ENCODE measurements at regions not wholly inside any gene's neighbourhood (a gene's known extent, or its start where the extent isn't known, plus 50 kb on each side); places are given as distances from the start of the nearest gene placed in this dataset.
A peak's percentile ranks its signal among the peaks of the same experiment; 100 is the strongest.

DNA sequence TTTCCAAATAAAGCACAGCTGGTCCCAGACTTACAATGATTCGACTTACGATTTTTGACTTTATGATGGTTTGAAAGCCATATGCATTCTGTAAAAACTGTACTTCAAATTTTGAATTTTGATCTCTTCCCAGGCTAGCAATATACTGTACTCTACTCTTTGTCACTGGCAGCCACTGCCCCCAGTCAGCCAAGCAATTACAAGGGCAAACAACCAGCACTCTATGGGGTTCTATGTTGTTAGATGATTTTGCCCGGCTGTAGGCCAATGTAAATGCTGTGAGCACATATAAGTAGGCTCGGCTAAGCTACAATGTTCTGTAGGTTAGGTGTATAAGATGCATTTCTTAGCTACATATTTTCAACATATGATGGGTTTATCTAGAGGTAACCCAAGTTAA is 217.3 kb downstream of the RAB38 start:
- CTCF ChIA-PET: no interaction called here
- Histone ChIP-seq H3K27me3 (replicated peaks in 2 of 5; ENCODE audit: control insufficient read depth in 4 of 5, insufficient read depth in 5 of 5, low read length in 4 of 5) (no peaks in the 10 kb centered on the region), H3K27ac (ENCODE audit: insufficient read depth in 1 of 2, low read depth in 1 of 2, low read length in 2 of 2, poor library complexity in 1 of 2, severe bottlenecking in 2 of 2) (no peak overlapping the region), H3K36me3 (ENCODE audit: control insufficient read depth in 4 of 4, insufficient read depth in 4 of 4, low read length in 3 of 4) (no peaks in the 10 kb centered on the region), H3K4me3 (ENCODE audit: control insufficient read depth in 1 of 7, extremely low read depth in 1 of 7, insufficient read depth in 4 of 7, low read depth in 2 of 7, low read length in 6 of 7) (no peak overlapping the region), H3K4me1 (ENCODE audit: control extremely low read depth in 1 of 4, control insufficient read depth in 4 of 4, insufficient read depth in 4 of 4, low read length in 3 of 4) (peaks cover 2 to 14% (median 10%) of the 10 kb centered on the region in 4 experiments), H3K9me3 (ENCODE audit: control extremely low read depth in 1 of 5, control insufficient read depth in 4 of 5, insufficient read depth in 2 of 5, low read depth in 1 of 5, low read length in 4 of 5) (no peaks in the 10 kb centered on the region)
- no peak for DNase-seq
- POLR2A ChIA-PET: no interaction called here
- 100% methylated on average over 2 of the region's 4 CpGs for WGBS (ENCODE audit: insufficient coverage)

- no peaks in the 10 kb centered on the region for H3K9me3 ChIP-seq (ENCODE audit: control extremely low read depth in 1 of 5, control insufficient read depth in 4 of 5, insufficient read depth in 2 of 5, low read depth in 1 of 5, low read length in 4 of 5)
- H3K4me3 ChIP-seq (ENCODE audit: control insufficient read depth in 1 of 7, extremely low read depth in 1 of 7, insufficient read depth in 4 of 7, low read depth in 2 of 7, low read length in 6 of 7): peak overlapping the region in 2 of 7 experiments; percentile 20 to 49
- H3K4me1 ChIP-seq (ENCODE audit: control extremely low read depth in 1 of 4, control insufficient read depth in 4 of 4, insufficient read depth in 4 of 4, low read length in 3 of 4): peaks cover 2 to 14% (median 10%) of the 10 kb centered on the region in 4 experiments
- no peak overlapping the region for H3K27ac ChIP-seq (ENCODE audit: insufficient read depth in 1 of 2, low read depth in 1 of 2, low read length in 2 of 2, poor library complexity in 1 of 2, severe bottlenecking in 2 of 2)
- WGBS (ENCODE audit: insufficient coverage): 0% methylated on average over 1 of the region's 4 CpGs
- POLR2A ChIA-PET: no interaction called here
- CTCF ChIA-PET: interaction anchor here (2.1 kb wide), 1 partner anchor 62 kb away, joined by 5 read pairs; no protein-coding TSS in a partner anchor
- DNase-seq: peak; percentile 42 to 70 (median 53)
- H3K27me3 ChIP-seq (replicated peaks in 2 of 5; ENCODE audit: control insufficient read depth in 4 of 5, insufficient read depth in 5 of 5, low read length in 4 of 5): no peaks in the 10 kb centered on the region
- no peaks in the 10 kb centered on the region for H3K36me3 ChIP-seq (ENCODE audit: control insufficient read depth in 4 of 4, insufficient read depth in 4 of 4, low read length in 3 of 4)
Observed at GRCh38 chr11:87954476-87954875, 220.8 kb downstream of the RAB38 start.

DNA sequence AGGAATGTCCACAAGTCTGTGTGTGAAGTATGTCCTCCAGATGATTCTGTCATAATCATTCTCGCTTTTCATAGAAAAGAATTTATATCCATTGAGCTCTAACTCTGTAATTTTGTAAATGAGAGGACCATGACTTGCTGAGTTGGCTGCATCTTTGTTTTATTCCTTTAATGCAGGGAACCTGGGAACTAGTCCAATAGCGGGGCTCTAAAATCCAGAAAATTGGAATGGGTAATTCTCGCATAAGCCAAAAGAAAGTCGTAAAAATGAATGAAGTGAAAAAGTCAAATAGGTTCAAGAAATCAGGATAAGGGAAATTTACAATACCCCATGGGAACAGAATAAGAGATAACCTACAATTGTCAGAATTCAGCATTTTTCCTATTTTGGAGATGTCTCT is 232.5 kb downstream of the RAB38 start:
- Histone ChIP-seq H3K27me3 (replicated peaks in 2 of 5; ENCODE audit: control insufficient read depth in 4 of 5, insufficient read depth in 5 of 5, low read length in 4 of 5) (no peaks in the 10 kb centered on the region), H3K36me3 (ENCODE audit: control insufficient read depth in 4 of 4, insufficient read depth in 4 of 4, low read length in 3 of 4) (no peaks in the 10 kb centered on the region), H3K27ac (ENCODE audit: insufficient read depth in 1 of 2, low read depth in 1 of 2, low read length in 2 of 2, poor library complexity in 1 of 2, severe bottlenecking in 2 of 2) (no peak overlapping the region), H3K4me3 (ENCODE audit: control insufficient read depth in 1 of 7, extremely low read depth in 1 of 7, insufficient read depth in 4 of 7, low read depth in 2 of 7, low read length in 6 of 7) (no peak overlapping the region), H3K4me1 (ENCODE audit: control extremely low read depth in 1 of 4, control insufficient read depth in 4 of 4, insufficient read depth in 4 of 4, low read length in 3 of 4) (no peaks in the 10 kb centered on the region), H3K9me3 (ENCODE audit: control extremely low read depth in 1 of 5, control insufficient read depth in 4 of 5, insufficient read depth in 2 of 5, low read depth in 1 of 5, low read length in 4 of 5) (no peaks in the 10 kb centered on the region)
- ChIA-PET POLR2A (no interaction called here), CTCF (no interaction called here)
- WGBS (ENCODE audit: insufficient coverage): 100% methylated on average over 1 of the region's 4 CpGs
- no peak for DNase-seq

- ChIA-PET CTCF (no interaction called here), POLR2A (no interaction called here)
- no peaks in the 10 kb centered on the region for H3K4me1 ChIP-seq (ENCODE audit: control extremely low read depth in 1 of 4, control insufficient read depth in 4 of 4, insufficient read depth in 4 of 4, low read length in 3 of 4)
- WGBS (ENCODE audit: insufficient coverage): no CpG with 5 or more reads among the region's 2 CpGs
- H3K9me3 ChIP-seq (ENCODE audit: control extremely low read depth in 1 of 5, control insufficient read depth in 4 of 5, insufficient read depth in 2 of 5, low read depth in 1 of 5, low read length in 4 of 5): peaks cover 0 to 2% (median 0%) of the 10 kb centered on the region in 5 experiments
- no peaks in the 10 kb centered on the region for H3K27me3 ChIP-seq (replicated peaks in 2 of 5; ENCODE audit: control insufficient read depth in 4 of 5, insufficient read depth in 5 of 5, low read length in 4 of 5)
- H3K36me3 ChIP-seq (ENCODE audit: control insufficient read depth in 4 of 4, insufficient read depth in 4 of 4, low read length in 3 of 4): no peaks in the 10 kb centered on the region
- DNase-seq: no peak
- no peak overlapping the region for H3K4me3 ChIP-seq (ENCODE audit: control insufficient read depth in 1 of 7, extremely low read depth in 1 of 7, insufficient read depth in 4 of 7, low read depth in 2 of 7, low read length in 6 of 7)
- no peak overlapping the region for H3K27ac ChIP-seq (ENCODE audit: insufficient read depth in 1 of 2, low read depth in 1 of 2, low read length in 2 of 2, poor library complexity in 1 of 2, severe bottlenecking in 2 of 2)
Observed at GRCh38 chr11:87934182-87934581, 241.1 kb downstream of the RAB38 start.

GRCh38 chr11:87926250-87926970 is 248.8 kb downstream of the RAB38 start:
- no peak overlapping the region for H3K27ac ChIP-seq (ENCODE audit: insufficient read depth in 1 of 2, low read depth in 1 of 2, low read length in 2 of 2, poor library complexity in 1 of 2, severe bottlenecking in 2 of 2)
- CTCF ChIA-PET: interaction anchor here (1.0 kb wide), 2 partner anchors 12 to 139 kb away, joined by 3 read pairs; no protein-coding TSS in a partner anchor
- POLR2A ChIA-PET: no interaction called here
- H3K27me3 ChIP-seq (replicated peaks in 2 of 5; ENCODE audit: control insufficient read depth in 4 of 5, insufficient read depth in 5 of 5, low read length in 4 of 5): no peaks in the 10 kb centered on the region
- 91% methylated on average over 3 of the region's 5 CpGs for WGBS (ENCODE audit: insufficient coverage)
- no peaks in the 10 kb centered on the region for H3K36me3 ChIP-seq (ENCODE audit: control insufficient read depth in 4 of 4, insufficient read depth in 4 of 4, low read length in 3 of 4)
- H3K4me3 ChIP-seq (ENCODE audit: control insufficient read depth in 1 of 7, extremely low read depth in 1 of 7, insufficient read depth in 4 of 7, low read depth in 2 of 7, low read length in 6 of 7): no peak overlapping the region
- H3K9me3 ChIP-seq (ENCODE audit: control extremely low read depth in 1 of 5, control insufficient read depth in 4 of 5, insufficient read depth in 2 of 5, low read depth in 1 of 5, low read length in 4 of 5): peaks cover 0 to 1% (median 0%) of the 10 kb centered on the region in 5 experiments
- DNase-seq: no peak
- H3K4me1 ChIP-seq (ENCODE audit: control extremely low read depth in 1 of 4, control insufficient read depth in 4 of 4, insufficient read depth in 4 of 4, low read length in 3 of 4): no peaks in the 10 kb centered on the region

- WGBS (ENCODE audit: insufficient coverage): 100% methylated on average over 1 of the region's 1 CpG
Observed at GRCh38 chr11:87924125-87924524, 251.1 kb downstream of the RAB38 start.

GRCh38 chr11:87917111-87917510 is 258.1 kb downstream of the RAB38 start:
- Histone ChIP-seq H3K27me3 (replicated peaks in 2 of 5; ENCODE audit: control insufficient read depth in 4 of 5, insufficient read depth in 5 of 5, low read length in 4 of 5) (no peaks in the 10 kb centered on the region), H3K4me1 (ENCODE audit: control extremely low read depth in 1 of 4, control insufficient read depth in 4 of 4, insufficient read depth in 4 of 4, low read length in 3 of 4) (no peaks in the 10 kb centered on the region), H3K36me3 (ENCODE audit: control insufficient read depth in 4 of 4, insufficient read depth in 4 of 4, low read length in 3 of 4) (no peaks in the 10 kb centered on the region), H3K9me3 (ENCODE audit: control extremely low read depth in 1 of 5, control insufficient read depth in 4 of 5, insufficient read depth in 2 of 5, low read depth in 1 of 5, low read length in 4 of 5) (no peaks in the 10 kb centered on the region), H3K4me3 (ENCODE audit: control insufficient read depth in 1 of 7, extremely low read depth in 1 of 7, insufficient read depth in 4 of 7, low read depth in 2 of 7, low read length in 6 of 7) (no peak overlapping the region), H3K27ac (ENCODE audit: insufficient read depth in 1 of 2, low read depth in 1 of 2, low read length in 2 of 2, poor library complexity in 1 of 2, severe bottlenecking in 2 of 2) (no peak overlapping the region)
- ChIA-PET POLR2A (no interaction called here), CTCF (no interaction called here)
- DNase-seq: no peak
- 100% methylated on average over 2 of the region's 3 CpGs for WGBS (ENCODE audit: insufficient coverage)

More at GRCh38 chr11:87924125-87924524, 251.1 kb downstream of the RAB38 start:
- ChIA-PET CTCF (no interaction called here), POLR2A (no interaction called here)
- Histone ChIP-seq H3K36me3 (ENCODE audit: control insufficient read depth in 4 of 4, insufficient read depth in 4 of 4, low read length in 3 of 4) (no peaks in the 10 kb centered on the region), H3K9me3 (ENCODE audit: control extremely low read depth in 1 of 5, control insufficient read depth in 4 of 5, insufficient read depth in 2 of 5, low read depth in 1 of 5, low read length in 4 of 5) (peaks cover 0 to 1% (median 0%) of the 10 kb centered on the region in 5 experiments), H3K4me3 (ENCODE audit: control insufficient read depth in 1 of 7, extremely low read depth in 1 of 7, insufficient read depth in 4 of 7, low read depth in 2 of 7, low read length in 6 of 7) (no peak overlapping the region), H3K27me3 (replicated peaks in 2 of 5; ENCODE audit: control insufficient read depth in 4 of 5, insufficient read depth in 5 of 5, low read length in 4 of 5) (no peaks in the 10 kb centered on the region), H3K27ac (ENCODE audit: insufficient read depth in 1 of 2, low read depth in 1 of 2, low read length in 2 of 2, poor library complexity in 1 of 2, severe bottlenecking in 2 of 2) (no peak overlapping the region), H3K4me1 (ENCODE audit: control extremely low read depth in 1 of 4, control insufficient read depth in 4 of 4, insufficient read depth in 4 of 4, low read length in 3 of 4) (no peaks in the 10 kb centered on the region)
- DNase-seq: no peak

Measured in common myeloid progenitor, CD34-positive (primary cell).